K562 (cell line): ENCODE measurements at regions not wholly inside any gene's neighbourhood (a gene's known extent, or its start where the extent isn't known, plus 50 kb on each side); places are given as distances from the start of the nearest gene placed in this dataset.

Experiments used
- ATAC-seq: fragments of 200-7000 bp; cut with Tn5 transposase; 3 replicates; pipeline ENCODE4 v1.9.1; 2020; ENCODE audit warnings: moderate library complexity
- BruUV-seq: library from RNA; stranded (reverse); fragments of 400-500 nt; replicated peaks from 2 replicates; lab custom pipeline; 2021; lab: Mats Ljungman, UMichigan
- CTCF ChIA-PET: fragments of 300-600 bp; formaldehyde crosslinking; extraction: SDS; loops from one replicate; lab custom pipeline; 2021; ENCODE audit warnings: low intra/inter-chr PET ratio; lab: Yijun Ruan, JAX
- POLR2A ChIA-PET: fragments of 300-600, 350-650 bp; sonication (Branson Sonifier 250); formaldehyde crosslinking; extraction: SDS; loops from one replicate; lab custom pipeline; 2021; ENCODE audit warnings: antibody characterized with exemption, inconsistent platforms; lab: Yijun Ruan, JAX
- DNase-seq, 4 experiments: peaks; one replicate each; pipeline versions ENCODE4 v3.0.0 to v3.0.0-alpha.2; 2011 to 2018; ENCODE audit warnings: low spot score in 3 of 4, mixed read lengths in 3 of 4; ENCODE audit errors: extremely low read depth in 1 of 4
- FAIRE-seq: peaks from 2 replicates; lab custom pipeline; 2011; peaks lifted over from hg19 to GRCh38; lab: Jason Lieb, UNC
- H2AFZ ChIP-seq: 2 replicates; pipeline ENCODE4 v1.6.0; 2011; ENCODE audit warnings: low read depth, low read length, control low read depth, inconsistent platforms
- H3K27ac ChIP-seq: fragments of 200-600 bp; 3 replicates; pipeline ENCODE4 v1.8.0; 2011; ENCODE audit warnings: low read depth, mild to moderate bottlenecking, control low read depth, inconsistent platforms, low read length, moderate library complexity, mixed read lengths; ENCODE audit errors: extremely low read depth
- H3K27me3 ChIP-seq, 2 experiments: fragments of 300-600 bp in 1 of 2; 2 replicates in 1 of 2; 3 replicates in 1 of 2; pipeline versions ENCODE4 v1.6.0 to v1.8.0; 2011; ENCODE audit warnings: inconsistent platforms in 2 of 2, low read length in 2 of 2, mild to moderate bottlenecking in 1 of 2, mixed read lengths in 1 of 2, moderate library complexity in 1 of 2; ENCODE audit not compliant: control insufficient read depth in 2 of 2, insufficient read depth in 2 of 2
- H3K36me3 ChIP-seq: fragments of 300-600 bp; 3 replicates; pipeline ENCODE4 v1.8.0; 2011; ENCODE audit warnings: mild to moderate bottlenecking, low read length, inconsistent platforms; ENCODE audit not compliant: control insufficient read depth, insufficient read depth
- H3K4me1 ChIP-seq, 2 experiments: fragments of 200-600 bp in 1 of 2; replicated peaks in 1 of 2; 2 replicates in 1 of 2; 3 replicates in 1 of 2; pipeline versions ENCODE4 v1.5.1 to v1.8.0; 2011; ENCODE audit warnings: inconsistent platforms in 2 of 2, low read length in 2 of 2, mild to moderate bottlenecking in 1 of 2, mixed read lengths in 1 of 2, moderate library complexity in 1 of 2; ENCODE audit not compliant: control insufficient read depth in 2 of 2, insufficient read depth in 2 of 2
- H3K4me2 ChIP-seq: 2 replicates; pipeline ENCODE4 v1.6.1; 2011; ENCODE audit warnings: low read length, control low read depth, inconsistent platforms, mixed read lengths; ENCODE audit not compliant: insufficient read depth
- H3K4me3 ChIP-seq: fragments of 200-600 bp; sonication (generic), shearing (Covaris generic); 2 replicates; pipeline ENCODE4 v1.5.1; 2016; ENCODE audit warnings: control low read depth, inconsistent platforms
- H3K79me2 ChIP-seq: fragments of 200-600 bp; 3 replicates; pipeline ENCODE4 v1.8.0; 2011; ENCODE audit warnings: low read length, inconsistent platforms; ENCODE audit not compliant: control insufficient read depth, insufficient read depth
- H3K9ac ChIP-seq, 2 experiments: 2 replicates each; pipeline versions ENCODE4 v1.6.0 to v1.6.1; 2011; ENCODE audit warnings: low read depth in 2 of 2, low read length in 2 of 2, control low read depth in 1 of 2, inconsistent platforms in 1 of 2, mild to moderate bottlenecking in 1 of 2, mixed read lengths in 1 of 2; ENCODE audit not compliant: insufficient read depth in 1 of 2
- H3K9me1 ChIP-seq: one replicate; pipeline ENCODE4 v1.6.0; 2011; ENCODE audit warnings: inconsistent platforms, mild to moderate bottlenecking, low read length, moderate library complexity; ENCODE audit not compliant: control insufficient read depth, insufficient read depth
- H3K9me3 ChIP-seq: replicated peaks from 2 replicates; pipeline ENCODE4 v1.5.1; 2011; ENCODE audit warnings: low read depth, low read length, inconsistent platforms; ENCODE audit not compliant: control insufficient read depth, insufficient read depth
- H4K20me1 ChIP-seq: replicated peaks from 2 replicates; pipeline ENCODE4 v1.6.1; 2011; ENCODE audit warnings: low read length, inconsistent platforms, mixed read lengths; ENCODE audit not compliant: control insufficient read depth, insufficient read depth
- CREB3L1 ChIP-seq: fragments of 450-650 bp; IDR thresholded peaks from 2 replicates; pipeline ENCODE4 v1.6.1; 2014; ENCODE audit warnings: low read depth, mild to moderate bottlenecking, moderate library complexity, borderline replicate concordance
- EWSR1 ChIP-seq: fragments of 450-650 bp; IDR thresholded peaks from 2 replicates; pipeline ENCODE4 v1.6.1; 2018; ENCODE audit warnings: borderline replicate concordance, mild to moderate bottlenecking, low read depth, moderate library complexity; ENCODE audit not compliant: partially characterized antibody
- HNRNPLL ChIP-seq: fragments of 200-400 bp; formaldehyde crosslinking; IDR thresholded peaks from 2 replicates; pipeline ENCODE4 v1.6.1; 2017; ENCODE audit warnings: low read length, low read depth, mild to moderate bottlenecking; ENCODE audit not compliant: poor library complexity, severe bottlenecking
- LCOR ChIP-seq: sonication (generic); formaldehyde crosslinking; IDR thresholded peaks from 2 replicates; pipeline ENCODE4 v1.8.0; 2022; ENCODE audit warnings: mild to moderate bottlenecking, missing genetic modification reagents
- NFIC ChIP-seq: fragments of 450-650 bp; IDR thresholded peaks from 2 replicates; pipeline ENCODE4 v1.6.1; 2017; ENCODE audit warnings: mild to moderate bottlenecking, inconsistent platforms
- NFYB ChIP-seq: IDR thresholded peaks from 2 replicates; pipeline ENCODE4 v1.6.1; 2011; ENCODE audit warnings: mild to moderate bottlenecking, moderate library complexity; ENCODE audit not compliant: insufficient read length; ENCODE audit errors: extremely low read depth
- PHB ChIP-seq: fragments of 250-450 bp; sonication (Bioruptor Pico); IDR thresholded peaks from 2 replicates; pipeline ENCODE4 v1.5.0; 2021
- ZNF384 ChIP-seq: IDR thresholded peaks from 2 replicates; pipeline ENCODE4 v1.6.1; 2012; ENCODE audit warnings: low read depth, low read length, improper control_type of control experiment
- ZNF561 ChIP-seq: fragments of 450-650 bp; formaldehyde crosslinking; conservative IDR thresholded peaks from 2 replicates; pipeline ENCODE4 v1.4.0; 2020; ENCODE audit warnings: mild to moderate bottlenecking, moderate library complexity
- WGBS: fragments of 100-300 bp; shearing (Covaris generic); methylation state at CpG from one replicate; pipeline ENCODE4 v1.1.6; 2016; ENCODE audit warnings: low coverage, mixed read lengths; ENCODE audit not compliant: insufficient coverage; ENCODE audit errors: missing lambda C conversion rate; 5-methylcytosine and 5-hydroxymethylcytosine counted together
- in situ Hi-C: fragments of 300-500 bp; cut with MboI; formaldehyde crosslinking; loops from 4 replicates; pipeline ENCODE4 v1.15.0; 2018; ENCODE audit warnings: inconsistent platforms, mixed read lengths
- intact Hi-C: fragments of 100-400 bp; cut with micrococcal nuclease; formaldehyde crosslinking; loops from 2 replicates; pipeline ENCODE4 v1.14.2; 2022

DNA sequence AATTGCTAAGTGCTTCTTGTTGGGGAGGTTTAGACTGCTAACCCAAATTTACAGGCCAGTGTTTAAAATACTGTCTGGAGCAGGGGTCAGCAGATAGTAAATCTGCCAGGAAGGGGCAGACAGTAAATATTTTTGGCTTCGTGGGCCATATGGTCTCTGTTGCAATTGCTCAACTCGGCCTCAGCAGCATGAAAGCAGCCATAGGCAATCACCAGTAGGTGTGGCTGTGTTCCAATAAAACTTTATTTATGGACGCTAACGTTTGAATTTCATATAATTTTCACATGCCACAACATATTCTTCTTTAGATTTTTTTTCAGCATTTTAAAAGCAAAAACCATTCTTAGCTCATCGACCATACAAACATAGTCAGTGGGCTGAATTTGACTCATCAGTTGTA lies 172.7 kb downstream of the BRINP2 start:
- Histone ChIP-seq H3K4me3 (no peak overlapping the region), H3K27ac (no peak overlapping the region), H3K36me3 (no peaks in the 10 kb centered on the region), H2AFZ (no peak overlapping the region), H3K9ac (no peak overlapping the region), H3K4me1 (no peaks in the 10 kb centered on the region), H3K27me3 (no peaks in the 10 kb centered on the region), H4K20me1 (no peaks in the 10 kb centered on the region), H3K9me1 (no peaks in the 10 kb centered on the region), H3K4me2 (no peak overlapping the region), H3K79me2 (no peaks in the 10 kb centered on the region), H3K9me3 (no peaks in the 10 kb centered on the region)
- no TSS peak for BruUV-seq
- FAIRE-seq (no peak), DNase-seq (no peak), ATAC-seq (no peak)
- 0% methylated on average over 5 of the region's 5 CpGs for WGBS
- ChIA-PET POLR2A (no interaction called here), CTCF (interaction anchor here (1.1 kb wide), 1 partner anchor 128 kb away, joined by 3 read pairs; no protein-coding TSS in a partner anchor)
- intact Hi-C loops (no loop called here), in situ Hi-C loops (no loop called here)
- no peak for TF ChIP-seq HNRNPLL
- TF ChIP-seq ZNF384: no peak

- Histone ChIP-seq H3K4me3 (no peak overlapping the region), H2AFZ (no peak overlapping the region), H3K9me1 (no peaks in the 10 kb centered on the region), H3K9me3 (0 out of 2 replicates have a peak, but pooled peaks cover 3% of the 10 kb centered on the region), H3K4me1 (no peaks in the 10 kb centered on the region), H4K20me1 (no peaks in the 10 kb centered on the region), H3K4me2 (no peak overlapping the region), H3K9ac (no peak overlapping the region), H3K27ac (no peak overlapping the region), H3K79me2 (no peaks in the 10 kb centered on the region), H3K36me3 (no peaks in the 10 kb centered on the region), H3K27me3 (no peaks in the 10 kb centered on the region)
- no peak for ATAC-seq
- CTCF ChIA-PET: no interaction called here
- intact Hi-C loops (no loop called here), in situ Hi-C loops (no loop called here)
- no peak for FAIRE-seq
- POLR2A ChIA-PET: no interaction called here
- WGBS: 0% methylated on average over 4 of the region's 4 CpGs
- no peak for DNase-seq
- BruUV-seq: no TSS peak
- TF ChIP-seq ZNF561 (CRISPR knock-in tag): no peak
- no peak for TF ChIP-seq NFIC
- TF ChIP-seq NFYB: no peak
- TF ChIP-seq EWSR1: no peak
- no peak for TF ChIP-seq CREB3L1
- TF ChIP-seq PHB (CRISPR knock-in tag): no peak
- TF ChIP-seq LCOR (CRISPR knock-in tag): no peak
These were observed 171.0 kb downstream of the BRINP2 start for GRCh38 chr1:177341773-177342172.
